ENCODE measurements at regions not wholly inside any gene's neighbourhood (a gene's known extent, or its start where the extent isn't known, plus 50 kb on each side); places are given as distances from the start of the nearest gene placed in this dataset.

DNA sequence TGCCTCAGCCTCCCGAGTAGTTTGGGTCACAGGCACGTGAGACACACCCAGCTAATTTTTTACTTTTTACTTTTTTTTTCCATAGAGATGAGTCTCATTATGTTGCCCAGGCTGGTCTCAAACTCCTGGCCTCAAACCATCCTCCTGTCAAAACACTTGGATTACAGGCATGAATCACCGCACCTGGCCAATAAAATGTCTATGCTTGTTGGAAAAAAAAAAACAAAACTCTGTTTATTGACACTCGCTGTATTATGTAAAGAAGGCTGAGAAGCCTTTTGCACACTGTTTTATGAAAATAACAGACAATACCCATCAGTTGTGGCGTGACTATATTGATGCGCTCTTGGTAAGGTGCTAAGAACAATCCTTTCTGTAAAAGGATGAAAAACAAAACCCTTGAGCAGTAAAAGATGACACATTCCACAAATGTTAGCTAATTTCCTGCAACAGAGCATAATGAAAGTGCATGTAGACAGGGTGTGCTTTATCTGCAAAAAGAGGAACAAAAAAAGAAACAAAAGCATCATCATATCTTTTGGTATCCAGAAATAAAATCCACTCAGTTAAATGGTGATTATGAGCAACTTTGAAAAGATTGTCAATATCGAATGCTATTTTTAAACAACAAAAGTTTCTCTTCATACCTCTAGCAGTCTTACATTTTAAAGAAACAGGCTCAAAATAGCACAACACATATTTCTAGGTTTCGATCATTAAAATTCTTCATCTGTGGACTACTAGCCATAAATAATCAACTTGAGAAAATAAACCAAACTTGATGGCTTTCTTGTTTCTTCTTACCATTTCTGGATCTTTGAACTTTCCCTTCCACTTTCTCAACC, 108.3 kb upstream of the PHACTR1 start (continued):
- no peak for TF ChIP-seq KDM4A (IDR thresholded peaks at IDR 0.05; ENCODE audit: low read depth, low read length, severe bottlenecking)
- TF ChIP-seq SRF (IDR thresholded peaks at IDR 0.05; ENCODE audit: low read depth, low read length), result no peak
- TF ChIP-seq EZH2 (IDR thresholded peaks at IDR 0.05; ENCODE audit: low read depth, low read length, severe bottlenecking), result no peak

Data from H1 (cell line).